ENCODE measurements at regions not wholly inside any gene's neighbourhood (a gene's known extent, or its start where the extent isn't known, plus 50 kb on each side); places are given as distances from the start of the nearest gene placed in this dataset.
"Not testable (repeated sequence)": the region's sequence is repeated elsewhere in the genome, so short reads cannot be mapped to it uniquely, and the experiment has no call there.

GRCh38 chr13:88436974-88437373 is 765.8 kb downstream of the SLITRK5 start:
- DNase-seq: no peak

- DNase-seq: no peak
These were observed 779.3 kb downstream of the SLITRK5 start for GRCh38 chr13:88450515-88450914.

GRCh38 chr13:88456151-88456550 is 785.0 kb downstream of the SLITRK5 start:
- DNase-seq: no peak

- no peak for DNase-seq
These were observed 788.2 kb downstream of the SLITRK5 start for GRCh38 chr13:88459331-88459730.

GRCh38 chr13:88461272-88462009 is 790.3 kb downstream of the SLITRK5 start:
- DNase-seq: no peak

GRCh38 chr13:88464851-88465250 is 793.7 kb downstream of the SLITRK5 start:
- no peak for DNase-seq

- no peak for DNase-seq
These were observed 801.1 kb downstream of the SLITRK5 start for GRCh38 chr13:88472316-88472715.

- no peak for DNase-seq
These were observed 812.0 kb downstream of the SLITRK5 start for GRCh38 chr13:88483202-88483601.

- DNase-seq: no peak
These were observed 836.7 kb downstream of the SLITRK5 start for GRCh38 chr13:88507909-88508308.

- DNase-seq: not testable (repeated sequence)
These were observed 841.8 kb downstream of the SLITRK5 start for GRCh38 chr13:88512993-88513392.

GRCh38 chr13:88526186-88526852 is 855.1 kb downstream of the SLITRK5 start:
- DNase-seq: no peak

- no peak for DNase-seq
These were observed 855.7 kb downstream of the SLITRK5 start for GRCh38 chr13:88526853-88527215.

- no peak for DNase-seq
These were observed 870.8 kb downstream of the SLITRK5 start for GRCh38 chr13:88541994-88542393.

GRCh38 chr13:88544836-88545235 is 873.7 kb downstream of the SLITRK5 start:
- DNase-seq: no peak

GRCh38 chr13:88552966-88553365 is 881.8 kb downstream of the SLITRK5 start:
- DNase-seq: no peak

- DNase-seq: no peak
These were observed 894.4 kb downstream of the SLITRK5 start for GRCh38 chr13:88565566-88565965.

GRCh38 chr13:88585861-88586260 is 914.7 kb downstream of the SLITRK5 start:
- DNase-seq: no peak

- no peak for DNase-seq
These were observed 915.1 kb downstream of the SLITRK5 start for GRCh38 chr13:88586263-88586662.

GRCh38 chr13:88590574-88590973 is 919.4 kb downstream of the SLITRK5 start:
- DNase-seq: no peak

- no peak for DNase-seq
These were observed 920.9 kb downstream of the SLITRK5 start for GRCh38 chr13:88592105-88592504.

GRCh38 chr13:88601949-88602348 is 930.8 kb downstream of the SLITRK5 start:
- no peak for DNase-seq

GRCh38 chr13:88602786-88603777 is 931.9 kb downstream of the SLITRK5 start:
- DNase-seq: no peak

GRCh38 chr13:88617176-88617575 is 946.0 kb downstream of the SLITRK5 start:
- DNase-seq: no peak

Data from CD4-positive, alpha-beta T cell treated with Interleukin-6 for 4 hours (primary cell).